ENCODE measurements at regions not wholly inside any gene's neighbourhood (a gene's known extent, or its start where the extent isn't known, plus 50 kb on each side); places are given as distances from the start of the nearest gene placed in this dataset.

DNA sequence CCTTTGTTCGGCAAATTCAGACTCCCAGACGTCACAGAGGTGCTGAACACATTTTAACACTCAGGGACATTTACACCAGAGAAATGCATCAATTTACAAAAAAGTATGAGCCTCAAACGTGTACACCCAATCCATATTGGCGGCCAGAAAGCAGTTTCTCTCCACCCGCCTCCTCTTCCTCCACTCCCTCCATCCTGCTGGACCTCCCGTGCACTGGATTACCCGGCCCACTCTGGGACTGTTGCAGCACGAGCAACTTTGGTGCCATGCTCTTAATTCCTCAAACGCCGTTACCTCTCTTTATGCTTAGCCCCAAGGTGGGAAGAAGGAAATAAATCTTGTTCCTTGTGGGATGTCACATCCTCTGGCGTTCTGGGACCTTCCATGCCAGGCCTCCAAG is 243.4 kb downstream of the ZNF516 start:
- TF ChIP-seq L3MBTL2 (conservative IDR thresholded peaks at IDR 0.05) (no peak), LEF1 (IDR thresholded peaks at IDR 0.05; ENCODE audit: borderline replicate concordance) (no peak), CTBP1 (IDR thresholded peaks at IDR 0.05; ENCODE audit: borderline replicate concordance) (no peak), TARDBP (IDR thresholded peaks at IDR 0.05) (no peak), FOXA1 (IDR thresholded peaks at IDR 0.05) (no peak)
